Activated T-cell treated with anti-CD3 and anti-CD28 coated beads for 4 hours (primary cell): ENCODE measurements at regions not wholly inside any gene's neighbourhood (a gene's known extent, or its start where the extent isn't known, plus 50 kb on each side); places are given as distances from the start of the nearest gene placed in this dataset.

Experiments used
- DNase-seq: peaks from one replicate; pipeline ENCODE4 v3.0.0-alpha.2; 2020

GRCh38 chr2:41736105-41736567 lies 311.7 kb upstream of the PKDCC start:
- DNase-seq, result no peak

GRCh38 chr2:41736586-41736985 lies 311.2 kb upstream of the PKDCC start:
- DNase-seq, result no peak

- DNase-seq, result no peak
These were observed 309.9 kb upstream of the PKDCC start for GRCh38 chr2:41737888-41738287.

- DNase-seq, result no peak
These were observed 305.7 kb upstream of the PKDCC start for GRCh38 chr2:41741951-41742595.

- DNase-seq, result no peak
These were observed 304.5 kb upstream of the PKDCC start for GRCh38 chr2:41743324-41743723.

GRCh38 chr2:41750829-41751228 lies 297.0 kb upstream of the PKDCC start:
- no peak for DNase-seq

- no peak for DNase-seq
These were observed 287.9 kb upstream of the PKDCC start for GRCh38 chr2:41759880-41760279.

GRCh38 chr2:41763141-41763540 lies 284.7 kb upstream of the PKDCC start:
- DNase-seq, result no peak

- DNase-seq, result no peak
These were observed 283.7 kb upstream of the PKDCC start for GRCh38 chr2:41764131-41764530.

GRCh38 chr2:41764919-41765318 lies 282.9 kb upstream of the PKDCC start:
- no peak for DNase-seq

- no peak for DNase-seq
These were observed 279.5 kb upstream of the PKDCC start for GRCh38 chr2:41768310-41768709.

- DNase-seq, result no peak
These were observed 276.1 kb upstream of the PKDCC start for GRCh38 chr2:41771710-41772109.

GRCh38 chr2:41772697-41773096 lies 275.1 kb upstream of the PKDCC start:
- DNase-seq, result no peak

GRCh38 chr2:41774011-41774605 lies 273.7 kb upstream of the PKDCC start:
- no peak for DNase-seq

GRCh38 chr2:41775366-41776025 lies 272.3 kb upstream of the PKDCC start:
- no peak for DNase-seq

GRCh38 chr2:41779888-41780287 lies 267.9 kb upstream of the PKDCC start:
- no peak for DNase-seq

- no peak for DNase-seq
These were observed 265.3 kb upstream of the PKDCC start for GRCh38 chr2:41782306-41783158.

GRCh38 chr2:41784496-41784895 lies 263.3 kb upstream of the PKDCC start:
- DNase-seq, result no peak

- no peak for DNase-seq
These were observed 262.4 kb upstream of the PKDCC start for GRCh38 chr2:41785251-41786022.

GRCh38 chr2:41791523-41791922 lies 256.3 kb upstream of the PKDCC start:
- no peak for DNase-seq

- DNase-seq, result no peak
These were observed 244.5 kb upstream of the PKDCC start for GRCh38 chr2:41803361-41803760.

GRCh38 chr2:41806286-41806685 lies 241.5 kb upstream of the PKDCC start:
- no peak for DNase-seq

GRCh38 chr2:41821167-41821566 lies 226.7 kb upstream of the PKDCC start:
- no peak for DNase-seq
